MM.1S (cell line): ENCODE measurements at regions not wholly inside any gene's neighbourhood (a gene's known extent, or its start where the extent isn't known, plus 50 kb on each side); places are given as distances from the start of the nearest gene placed in this dataset.

Source experiments
- EZH2 ChIP-seq: fragments of 300-600 bp; sonication (generic); optimal IDR thresholded peaks from 2 replicates; pipeline ENCODE3; 2017; ENCODE audit warnings: low read depth, mild to moderate bottlenecking, antibody characterized with exemption, low read length, mixed read lengths
- EZH2phosphoT487 ChIP-seq: fragments of 300-600 bp; sonication (generic); IDR thresholded peaks from 2 replicates; pipeline ENCODE4 v1.6.1; 2018; ENCODE audit warnings: antibody characterized with exemption, low read length
- TF ChIP-seq, protein P1 (sequence below): fragments of 300-600 bp; sonication (generic); IDR thresholded peaks from 2 replicates; pipeline ENCODE4 v1.5.1; 2016; ENCODE audit warnings: antibody characterized with exemption, low read length, mixed read lengths

GRCh38 chr6:43995137-43995536, 132.1 kb downstream of the MRPL14 start:
- TF ChIP-seq EZH2phosphoT487: no peak
- TF ChIP-seq, protein P1, sequence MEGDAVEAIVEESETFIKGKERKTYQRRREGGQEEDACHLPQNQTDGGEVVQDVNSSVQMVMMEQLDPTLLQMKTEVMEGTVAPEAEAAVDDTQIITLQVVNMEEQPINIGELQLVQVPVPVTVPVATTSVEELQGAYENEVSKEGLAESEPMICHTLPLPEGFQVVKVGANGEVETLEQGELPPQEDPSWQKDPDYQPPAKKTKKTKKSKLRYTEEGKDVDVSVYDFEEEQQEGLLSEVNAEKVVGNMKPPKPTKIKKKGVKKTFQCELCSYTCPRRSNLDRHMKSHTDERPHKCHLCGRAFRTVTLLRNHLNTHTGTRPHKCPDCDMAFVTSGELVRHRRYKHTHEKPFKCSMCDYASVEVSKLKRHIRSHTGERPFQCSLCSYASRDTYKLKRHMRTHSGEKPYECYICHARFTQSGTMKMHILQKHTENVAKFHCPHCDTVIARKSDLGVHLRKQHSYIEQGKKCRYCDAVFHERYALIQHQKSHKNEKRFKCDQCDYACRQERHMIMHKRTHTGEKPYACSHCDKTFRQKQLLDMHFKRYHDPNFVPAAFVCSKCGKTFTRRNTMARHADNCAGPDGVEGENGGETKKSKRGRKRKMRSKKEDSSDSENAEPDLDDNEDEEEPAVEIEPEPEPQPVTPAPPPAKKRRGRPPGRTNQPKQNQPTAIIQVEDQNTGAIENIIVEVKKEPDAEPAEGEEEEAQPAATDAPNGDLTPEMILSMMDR: no peak
- no peak for TF ChIP-seq EZH2
